Bronchial epithelial cell (primary cell): ENCODE measurements at regions not wholly inside any gene's neighbourhood (a gene's known extent, or its start where the extent isn't known, plus 50 kb on each side); places are given as distances from the start of the nearest gene placed in this dataset.
A peak's percentile ranks its signal among the peaks of the same experiment; 100 is the strongest.

Experiments used
- DNase-seq: peaks from one replicate; pipeline ENCODE4 v3.0.0-alpha.2; 2010; ENCODE audit warnings: low read depth
- FAIRE-seq: peaks from 2 replicates; lab custom pipeline; 2011; peaks lifted over from hg19 to GRCh38; lab: Jason Lieb, UNC
- H3K27me3 ChIP-seq: 2 replicates; pipeline ENCODE4 v1.5.1; 2011; ENCODE audit warnings: low read length; ENCODE audit not compliant: control insufficient read depth, insufficient read depth
- H3K36me3 ChIP-seq: 2 replicates; pipeline ENCODE4 v1.5.1; 2011; ENCODE audit warnings: low read length; ENCODE audit not compliant: control insufficient read depth, insufficient read depth
- H3K4me3 ChIP-seq: 2 replicates; pipeline ENCODE4 v1.5.1; 2011; ENCODE audit warnings: mild to moderate bottlenecking, low read depth, low read length, control low read depth
- TF ChIP-seq, protein P1 (sequence below): IDR thresholded peaks from 2 replicates; pipeline ENCODE4 v1.5.1; 2011; ENCODE audit warnings: mild to moderate bottlenecking, moderate library complexity, low read length, control low read depth, inconsistent platforms; ENCODE audit not compliant: insufficient read depth, severe bottlenecking

DNA sequence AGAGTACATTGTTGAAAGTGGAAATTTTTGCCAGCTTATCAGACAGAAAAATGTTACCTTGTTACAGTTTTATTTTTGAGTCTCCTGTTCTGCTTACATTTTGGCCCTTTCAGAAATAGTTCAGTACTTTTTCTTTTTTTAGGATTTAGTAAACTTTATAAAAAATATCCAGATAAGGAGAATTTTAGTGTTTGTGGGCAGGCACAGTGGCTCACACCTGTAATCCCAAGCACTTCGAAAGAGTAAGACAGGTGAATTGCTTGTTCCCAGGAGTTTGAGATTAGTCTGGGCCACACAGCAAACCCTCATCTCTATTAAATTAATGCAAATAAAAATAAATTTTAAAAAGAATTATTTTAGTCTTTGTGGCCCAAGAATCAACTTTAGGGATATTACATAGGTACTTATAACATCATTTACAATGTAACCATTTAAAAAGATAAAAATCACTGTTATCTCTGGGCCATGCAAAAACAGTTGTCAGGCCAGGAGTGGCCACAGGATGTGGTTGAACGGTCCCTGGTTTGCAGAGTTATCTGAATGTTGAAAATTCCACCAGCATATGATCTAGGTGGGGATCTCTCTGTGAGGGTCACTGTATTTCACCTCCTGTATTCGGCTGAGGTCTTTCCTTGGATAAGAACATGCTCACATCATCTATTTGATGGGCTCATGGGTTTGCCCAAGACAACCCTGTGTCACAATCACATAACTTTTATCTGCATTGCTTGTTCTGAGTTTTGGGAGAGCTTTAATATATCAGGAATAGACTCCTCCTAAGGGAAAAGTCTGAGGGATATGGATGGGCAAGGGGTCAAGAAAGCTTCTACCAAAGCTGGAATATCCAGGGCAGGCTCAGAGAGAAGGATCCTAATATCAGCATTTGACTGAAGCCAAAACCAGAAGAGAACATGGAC, 91.5 kb downstream of the GGTLC2 start:
- FAIRE-seq (no peak), DNase-seq (no peak)
- Histone ChIP-seq H3K36me3 (no peaks in the 10 kb centered on the region), H3K27me3 (no peaks in the 10 kb centered on the region), H3K4me3 (no peak overlapping the region)
- TF ChIP-seq, protein P1, sequence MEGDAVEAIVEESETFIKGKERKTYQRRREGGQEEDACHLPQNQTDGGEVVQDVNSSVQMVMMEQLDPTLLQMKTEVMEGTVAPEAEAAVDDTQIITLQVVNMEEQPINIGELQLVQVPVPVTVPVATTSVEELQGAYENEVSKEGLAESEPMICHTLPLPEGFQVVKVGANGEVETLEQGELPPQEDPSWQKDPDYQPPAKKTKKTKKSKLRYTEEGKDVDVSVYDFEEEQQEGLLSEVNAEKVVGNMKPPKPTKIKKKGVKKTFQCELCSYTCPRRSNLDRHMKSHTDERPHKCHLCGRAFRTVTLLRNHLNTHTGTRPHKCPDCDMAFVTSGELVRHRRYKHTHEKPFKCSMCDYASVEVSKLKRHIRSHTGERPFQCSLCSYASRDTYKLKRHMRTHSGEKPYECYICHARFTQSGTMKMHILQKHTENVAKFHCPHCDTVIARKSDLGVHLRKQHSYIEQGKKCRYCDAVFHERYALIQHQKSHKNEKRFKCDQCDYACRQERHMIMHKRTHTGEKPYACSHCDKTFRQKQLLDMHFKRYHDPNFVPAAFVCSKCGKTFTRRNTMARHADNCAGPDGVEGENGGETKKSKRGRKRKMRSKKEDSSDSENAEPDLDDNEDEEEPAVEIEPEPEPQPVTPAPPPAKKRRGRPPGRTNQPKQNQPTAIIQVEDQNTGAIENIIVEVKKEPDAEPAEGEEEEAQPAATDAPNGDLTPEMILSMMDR = no peak

DNA sequence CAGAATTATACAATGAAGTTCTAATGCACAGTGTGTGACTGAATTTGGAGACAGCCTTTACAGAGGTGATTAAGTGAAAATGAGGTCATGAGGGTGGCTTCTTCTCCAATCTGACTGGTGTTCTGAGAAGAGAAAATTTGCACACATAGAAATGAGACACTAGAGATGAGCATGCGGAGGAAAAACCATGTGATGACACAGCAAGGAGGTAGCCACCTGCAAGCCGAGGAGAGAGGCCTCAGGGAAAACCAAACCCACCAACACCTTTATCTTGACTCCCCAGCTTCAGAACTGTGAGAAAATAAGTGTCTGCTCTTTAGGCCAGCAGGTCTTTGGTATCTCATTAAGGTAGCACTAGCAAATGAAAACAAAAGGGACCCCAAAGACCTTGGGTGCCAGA, 93.2 kb downstream of the GGTLC2 start:
- no peak for FAIRE-seq
- Histone ChIP-seq H3K27me3 (no peaks in the 10 kb centered on the region), H3K36me3 (no peaks in the 10 kb centered on the region), H3K4me3 (no peak overlapping the region)
- TF ChIP-seq, protein P1 = no peak
- DNase-seq = no peak

DNA sequence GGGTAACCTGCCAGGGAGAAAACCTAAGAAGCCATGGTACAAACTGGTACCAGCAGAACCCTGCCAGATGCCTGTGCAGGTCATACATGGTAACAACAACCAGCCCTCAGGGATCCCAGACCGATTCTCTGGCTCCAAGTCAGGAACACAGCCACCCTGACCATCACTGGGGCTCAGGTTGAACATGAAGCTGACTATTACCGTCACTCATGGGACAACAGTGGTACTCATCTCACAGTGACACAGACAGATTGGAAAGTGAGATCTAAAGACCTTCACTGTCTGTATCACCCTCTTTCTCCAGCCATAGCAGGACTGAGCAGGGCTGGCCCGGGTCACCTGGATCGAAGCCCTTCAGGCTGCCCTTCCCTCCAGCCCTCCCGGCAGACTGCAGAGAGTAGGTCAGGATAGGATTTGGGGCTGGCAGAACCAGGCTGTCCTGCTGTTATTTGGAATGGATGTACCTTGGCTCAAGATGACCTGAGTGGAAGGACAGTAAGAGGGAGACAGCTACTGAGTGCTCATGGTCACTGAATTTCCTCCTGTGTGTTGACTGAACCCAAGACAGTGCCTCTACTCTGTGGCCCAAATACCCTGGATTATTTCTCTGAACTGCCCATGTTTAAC, 94.7 kb downstream of the GGTLC2 start:
- H3K36me3 ChIP-seq = no peaks in the 10 kb centered on the region
- H3K27me3 ChIP-seq = no peaks in the 10 kb centered on the region
- no peak for DNase-seq
- TF ChIP-seq, protein P1 = no peak
- peak; percentile 68 for FAIRE-seq
- H3K4me3 ChIP-seq = no peak overlapping the region

DNA sequence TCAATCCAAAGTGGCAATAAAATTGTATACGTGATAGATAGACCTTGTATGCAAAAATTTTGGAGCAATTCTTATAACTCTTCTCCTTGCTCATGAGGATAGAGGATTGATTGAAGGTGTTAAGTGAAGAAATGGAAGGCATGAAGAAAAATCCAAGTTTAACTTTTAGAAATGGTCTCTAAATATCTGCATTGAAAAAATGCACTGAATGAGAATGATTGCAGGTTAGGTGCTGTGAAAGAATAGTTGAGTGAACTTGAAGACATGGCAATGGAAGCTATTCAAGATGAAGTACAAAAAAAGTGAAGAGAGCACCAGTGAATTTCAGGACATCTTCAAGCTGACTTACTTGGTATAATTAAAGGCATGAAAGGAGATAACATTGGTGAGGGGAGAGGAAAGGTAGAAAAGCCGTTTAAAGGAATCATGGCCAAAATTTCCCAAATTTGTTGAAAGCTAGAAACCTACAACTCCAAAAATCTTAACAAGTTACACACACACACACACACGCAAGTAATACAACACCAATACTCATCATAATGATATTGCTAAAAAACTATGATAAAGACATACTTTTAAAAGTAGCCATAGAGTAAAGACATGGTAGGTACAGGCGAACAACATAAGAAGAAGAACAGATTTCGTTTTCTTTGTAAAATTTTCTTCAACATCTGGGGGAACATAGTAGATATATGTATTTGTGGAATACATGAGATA, 96.3 kb downstream of the GGTLC2 start:
- DNase-seq = no peak
- H3K4me3 ChIP-seq = no peak overlapping the region
- no peak for FAIRE-seq
- no peaks in the 10 kb centered on the region for H3K27me3 ChIP-seq
- H3K36me3 ChIP-seq = no peaks in the 10 kb centered on the region
- TF ChIP-seq, protein P1 = no peak

DNA sequence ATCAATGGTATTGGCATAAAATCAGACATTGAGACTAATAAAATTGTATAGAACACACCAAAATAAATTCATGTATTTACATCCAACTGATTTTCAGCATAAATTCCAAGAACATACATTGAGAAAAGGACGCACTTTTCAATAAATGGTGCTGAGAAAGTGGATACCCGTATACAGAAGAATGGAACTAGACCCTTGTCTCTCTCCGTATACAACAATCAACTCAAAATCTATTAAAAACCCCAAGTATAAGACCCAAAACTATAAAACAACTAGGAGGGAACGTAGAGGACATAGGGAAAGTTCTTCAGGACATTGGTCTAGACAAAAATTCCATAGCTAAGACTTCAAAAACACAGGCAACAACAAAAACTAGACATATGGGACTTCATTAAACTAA, 97.4 kb downstream of the GGTLC2 start:
- Histone ChIP-seq H3K36me3 (no peaks in the 10 kb centered on the region), H3K4me3 (no peak overlapping the region), H3K27me3 (no peaks in the 10 kb centered on the region)
- DNase-seq = no peak
- TF ChIP-seq, protein P1 = no peak
- FAIRE-seq = no peak
